ENCODE measurements at regions not wholly inside any gene's neighbourhood (a gene's known extent, or its start where the extent isn't known, plus 50 kb on each side); places are given as distances from the start of the nearest gene placed in this dataset.

DNA sequence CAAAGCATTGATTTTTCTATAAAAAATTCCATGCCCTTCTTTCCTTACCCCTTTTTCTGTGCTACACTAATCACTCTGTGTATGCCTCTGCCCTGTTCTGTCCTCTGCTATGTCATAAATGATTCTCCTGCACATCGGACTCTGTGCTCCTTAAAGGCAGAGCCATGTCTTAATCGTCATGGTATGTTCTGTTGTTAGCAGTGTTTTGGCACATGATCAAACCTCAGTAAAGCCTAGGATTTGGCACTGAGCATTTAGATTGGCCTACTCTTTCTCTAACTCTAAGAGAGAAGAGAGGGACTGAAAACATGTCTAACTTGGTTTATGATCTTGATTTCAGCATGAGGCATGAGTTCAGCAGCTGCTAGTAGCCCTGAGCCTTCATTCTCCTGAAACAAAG, 266.9 kb downstream of the AASDHPPT start:
- DNase-seq, result no peak

DNA sequence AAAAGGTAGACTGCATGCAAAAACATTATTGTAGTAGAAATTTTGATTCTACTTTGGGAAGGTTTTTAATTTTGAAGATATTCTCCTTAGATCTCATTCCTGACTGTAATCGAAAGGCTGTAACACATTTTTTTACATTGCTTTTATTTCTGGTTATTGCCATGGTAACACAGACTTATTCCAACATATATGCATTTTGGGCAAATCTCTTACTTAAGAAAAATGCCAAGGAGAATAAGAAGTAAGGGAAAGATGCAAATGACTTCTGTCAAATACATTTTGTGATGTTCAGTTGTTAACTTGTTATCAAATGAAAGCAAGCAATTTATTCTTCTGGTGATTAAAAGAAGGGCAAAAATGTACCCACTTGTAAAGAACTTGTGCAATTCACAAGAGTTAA, 267.5 kb downstream of the AASDHPPT start:
- no peak for DNase-seq

DNA sequence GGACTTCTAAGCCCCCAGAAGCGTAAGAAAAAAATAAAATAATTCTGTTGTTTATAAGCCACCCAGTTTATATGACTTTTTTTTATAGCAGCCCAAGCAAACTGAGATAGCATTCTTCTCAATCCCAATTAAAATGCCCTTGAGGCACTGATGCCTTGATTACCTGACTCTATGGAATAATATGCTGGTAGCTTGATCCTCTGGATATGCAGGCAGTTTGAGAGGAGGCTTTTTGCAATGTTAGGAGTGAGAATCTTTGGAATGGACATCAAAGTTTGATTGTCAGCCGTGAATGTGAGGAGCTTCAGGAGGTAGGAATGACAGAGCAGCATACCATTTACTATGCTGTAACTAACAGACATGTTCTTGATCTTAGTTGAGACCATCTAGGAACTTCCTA, 275.6 kb downstream of the AASDHPPT start:
- DNase-seq, result no peak

DNA sequence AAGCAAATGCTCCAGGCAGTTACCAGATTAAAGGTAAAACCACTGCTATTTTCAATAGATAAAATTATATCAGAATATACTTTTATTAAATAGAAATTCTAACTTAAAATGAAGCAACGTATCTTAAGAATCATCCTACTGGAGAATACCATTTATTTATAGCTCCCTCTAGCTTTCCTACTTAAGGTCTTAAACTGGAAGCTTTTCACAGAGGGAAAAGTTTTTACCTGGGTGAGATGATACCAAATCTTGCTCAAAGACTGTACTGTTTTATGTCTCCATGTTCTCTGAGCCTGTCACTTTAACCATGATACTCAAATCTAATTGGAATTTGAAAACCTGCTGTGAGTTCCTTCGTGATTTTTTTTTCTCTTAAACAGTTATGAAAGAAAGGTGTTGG, 291.8 kb downstream of the AASDHPPT start:
- DNase-seq, result no peak

DNA sequence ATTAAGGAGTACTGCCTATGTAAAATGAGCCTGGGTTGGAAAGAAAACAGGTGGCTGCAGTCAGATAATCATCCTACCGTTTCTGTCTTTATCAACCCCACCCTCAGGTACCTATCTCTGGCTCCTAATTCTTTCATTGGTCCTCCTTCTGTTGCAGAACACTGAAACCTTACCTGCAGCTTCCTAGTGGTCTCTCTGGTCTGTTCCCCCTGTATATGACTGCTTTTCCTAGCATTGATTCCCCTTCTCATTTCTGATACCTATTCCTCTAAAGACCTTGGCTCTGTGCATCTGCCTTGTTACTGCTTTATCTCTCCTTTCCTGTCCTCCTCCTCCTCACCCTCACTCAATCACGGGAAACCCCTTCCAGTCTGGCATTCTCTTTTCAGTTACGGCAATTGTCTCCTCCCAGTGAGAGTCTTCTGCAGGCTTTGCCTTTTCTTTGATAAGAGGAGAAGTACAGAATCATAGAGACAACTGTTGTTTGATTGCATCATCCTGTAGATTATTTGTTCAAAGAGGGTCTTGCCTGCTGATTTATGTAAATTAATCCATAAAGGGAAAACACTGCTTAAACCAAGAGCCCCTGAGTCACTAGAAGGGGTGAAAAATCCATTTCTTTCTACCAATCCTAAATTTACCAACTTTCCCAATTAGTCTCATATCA, 301.2 kb downstream of the AASDHPPT start:
- DNase-seq, result no peak

DNA sequence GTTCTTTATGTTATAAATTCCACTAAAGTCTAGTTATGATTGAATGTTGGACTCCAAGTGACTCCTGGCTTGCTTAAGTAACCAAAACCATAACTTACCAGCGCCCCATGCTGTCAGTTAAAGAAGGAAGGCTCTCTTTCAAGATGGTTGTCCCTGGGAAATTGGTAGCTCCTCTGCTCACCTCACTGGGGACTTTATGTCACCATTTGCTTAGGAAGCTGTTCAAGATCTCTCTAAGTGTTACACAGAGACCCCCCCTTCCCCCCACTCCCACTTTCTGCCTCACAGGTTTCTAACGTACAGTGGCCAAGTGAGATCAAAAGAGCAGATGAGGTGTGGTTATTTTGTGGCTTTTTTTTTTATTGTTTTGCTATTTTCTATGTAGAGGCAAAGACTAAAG, 301.8 kb downstream of the AASDHPPT start:
- DNase-seq, result no peak

DNA sequence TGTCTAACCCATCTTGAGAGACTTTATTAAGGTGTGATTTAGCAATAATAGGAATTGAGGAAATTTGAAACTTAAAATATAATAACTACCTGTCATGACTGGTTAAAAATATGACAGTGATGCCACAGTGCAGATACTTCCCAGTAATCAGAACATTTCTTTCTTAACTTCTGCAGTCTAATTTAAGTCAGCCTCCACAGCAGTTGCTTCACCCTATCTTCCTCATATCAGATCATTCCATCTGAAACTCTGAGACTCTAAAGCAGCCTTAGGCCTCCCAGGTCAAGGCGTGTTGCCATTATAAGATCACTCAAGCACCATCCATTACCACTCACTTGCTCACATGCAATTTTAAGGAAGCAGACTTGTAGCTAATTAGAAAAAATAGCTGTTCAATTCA, 302.2 kb downstream of the AASDHPPT start:
- no peak for DNase-seq

DNA sequence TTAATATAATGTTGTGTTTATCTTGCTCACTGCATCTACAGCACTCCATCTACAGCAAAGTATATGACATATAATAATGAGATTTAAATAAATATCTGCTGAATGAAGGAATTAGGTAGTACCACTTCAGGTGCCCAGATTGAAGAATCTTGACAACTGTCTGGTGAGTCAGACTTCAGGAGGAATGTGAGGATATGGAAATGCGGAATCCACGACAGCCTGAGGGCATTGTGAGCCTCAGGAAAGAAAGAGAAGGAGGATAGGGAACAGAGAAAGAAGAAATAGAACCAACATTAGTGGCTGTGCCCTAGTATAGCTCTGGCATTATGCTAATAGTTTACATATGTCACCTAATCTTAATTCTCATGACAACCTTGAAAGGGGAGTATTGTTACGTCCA, 304.4 kb downstream of the AASDHPPT start:
- DNase-seq, result no peak

DNA sequence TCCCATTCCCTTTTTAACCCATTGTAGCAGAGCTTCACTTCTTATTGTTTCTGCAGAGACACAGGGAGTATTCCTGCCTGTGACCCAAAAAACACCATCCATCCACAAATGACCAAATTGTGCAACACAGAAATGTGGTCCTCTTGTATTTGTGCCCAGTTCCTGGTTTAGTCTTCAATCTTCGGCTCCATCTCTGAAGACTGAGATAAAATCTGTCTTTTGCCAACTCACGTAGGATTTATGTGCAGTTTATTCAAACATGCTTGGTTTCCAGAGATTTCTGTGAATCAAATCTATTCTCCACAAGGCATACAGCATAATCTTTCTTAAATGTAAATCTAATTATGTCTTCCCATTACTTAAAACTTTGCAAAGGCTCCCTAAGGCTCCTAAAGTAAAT, 307.0 kb downstream of the AASDHPPT start:
- no peak for DNase-seq

DNA sequence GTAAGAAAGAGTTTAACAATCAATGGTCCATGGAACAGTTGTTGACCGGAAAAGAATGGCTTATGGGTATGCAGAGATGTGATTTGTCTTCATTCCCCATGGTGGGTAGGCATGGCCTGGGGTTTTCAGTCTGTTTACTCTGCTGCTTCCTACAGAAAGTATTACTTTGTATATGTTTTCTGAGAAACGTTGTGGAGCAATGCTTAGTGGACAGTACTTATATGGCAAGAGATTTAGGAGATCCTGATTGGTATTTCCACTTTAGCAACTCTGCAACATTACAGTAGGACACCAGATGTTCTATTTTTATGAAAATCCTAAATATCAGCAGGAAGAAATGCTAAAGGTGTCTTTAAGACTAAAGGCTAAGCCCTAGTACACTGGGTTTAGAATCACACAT, 309.1 kb downstream of the AASDHPPT start:
- no peak for DNase-seq

DNA sequence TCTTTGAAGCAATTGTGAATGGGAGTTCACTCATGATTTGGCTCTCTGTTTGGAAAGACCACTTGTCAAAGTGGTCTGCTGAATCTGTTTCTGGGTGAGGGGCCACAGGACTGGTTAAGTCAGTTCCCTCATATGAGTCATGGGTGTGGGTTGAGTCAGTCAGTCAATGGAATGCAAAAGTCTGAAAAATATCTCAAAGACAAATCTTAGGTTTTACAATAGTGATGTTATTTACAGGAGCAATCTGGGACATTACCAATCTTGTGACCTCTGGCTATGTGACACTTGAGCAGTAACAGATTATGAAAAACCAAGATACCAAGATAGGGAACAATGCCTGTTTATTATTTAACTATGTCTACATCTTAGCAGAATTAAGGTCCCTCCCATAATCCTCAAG, 311.6 kb downstream of the AASDHPPT start:
- no peak for DNase-seq

DNA sequence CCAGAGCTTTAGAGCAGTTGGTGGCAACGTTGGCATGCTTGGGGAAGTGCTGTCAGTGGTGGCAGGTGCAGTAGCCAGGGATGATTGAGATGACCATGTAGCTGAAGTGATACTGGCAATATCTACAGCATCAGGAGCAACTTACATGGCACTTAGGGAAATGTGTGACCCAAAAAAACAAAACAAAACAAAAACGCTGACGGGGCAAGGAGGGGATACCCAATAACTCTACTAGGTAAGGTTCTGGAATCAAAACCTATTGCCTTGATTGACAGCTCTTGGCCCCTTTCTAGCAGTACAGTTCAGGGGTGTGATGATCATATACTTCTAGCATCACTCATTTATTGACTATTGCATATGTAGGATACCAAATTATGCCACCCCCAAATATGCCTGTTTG, 312.6 kb downstream of the AASDHPPT start:
- no peak for DNase-seq

DNA sequence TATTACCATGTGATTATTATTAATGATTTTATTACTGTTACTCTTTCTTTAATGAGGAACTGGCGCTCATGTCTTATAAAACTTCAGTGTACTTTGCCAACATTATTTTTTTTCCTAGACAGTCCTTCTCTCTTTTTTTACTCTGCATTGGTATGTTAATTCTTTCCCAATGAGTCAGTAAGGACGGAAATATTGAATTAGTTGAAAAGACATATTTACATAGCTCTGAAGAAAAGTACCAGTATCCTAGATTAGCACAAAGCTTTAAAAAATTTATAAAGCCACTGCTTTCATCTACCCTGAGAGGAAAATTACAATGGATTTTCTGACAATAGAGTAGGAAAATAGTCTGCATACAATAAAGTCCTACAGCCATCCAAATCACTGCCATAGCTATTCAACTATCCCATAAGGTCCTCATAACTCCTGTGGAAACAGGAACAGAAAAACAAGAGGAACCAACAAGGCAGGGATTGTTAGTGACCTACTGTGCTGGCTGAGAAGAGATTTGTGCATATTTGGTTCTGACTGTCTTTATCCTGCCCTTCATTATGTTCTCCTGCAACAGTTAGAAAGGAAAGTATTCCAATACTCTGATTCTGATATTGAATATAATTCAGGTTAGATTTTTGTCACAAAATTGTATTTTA, 314.4 kb downstream of the AASDHPPT start:
- no peak for DNase-seq

DNA sequence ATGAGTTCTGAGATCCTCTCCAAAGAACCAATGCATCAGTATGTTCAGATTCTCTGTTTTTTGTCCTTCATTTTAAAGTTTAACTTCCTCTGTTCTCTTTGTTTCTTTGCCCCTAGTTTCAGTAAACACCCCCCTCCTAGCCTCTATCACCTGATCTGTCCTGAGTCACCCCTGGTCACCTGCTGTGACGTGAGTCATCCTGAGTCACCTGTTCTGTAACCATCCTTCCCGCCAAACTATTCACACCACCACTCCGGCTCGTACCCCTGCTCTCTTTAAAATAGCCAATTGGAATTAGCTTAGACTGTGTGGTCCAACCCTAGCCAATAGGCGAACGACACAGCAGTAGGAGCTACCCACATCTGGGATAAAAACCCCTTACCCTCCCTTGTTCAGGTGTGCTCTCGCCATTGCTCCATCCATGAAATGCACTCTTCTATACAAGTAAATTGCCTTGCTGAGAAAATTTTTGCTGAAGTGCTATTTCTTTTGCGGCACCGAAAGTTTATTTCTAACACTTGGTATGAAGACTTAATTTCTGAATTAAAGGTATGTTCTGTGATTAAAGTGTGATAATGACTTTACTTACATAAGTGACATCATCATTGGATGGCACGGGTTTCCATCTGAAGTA, 318.4 kb downstream of the AASDHPPT start:
- no peak for DNase-seq

DNA sequence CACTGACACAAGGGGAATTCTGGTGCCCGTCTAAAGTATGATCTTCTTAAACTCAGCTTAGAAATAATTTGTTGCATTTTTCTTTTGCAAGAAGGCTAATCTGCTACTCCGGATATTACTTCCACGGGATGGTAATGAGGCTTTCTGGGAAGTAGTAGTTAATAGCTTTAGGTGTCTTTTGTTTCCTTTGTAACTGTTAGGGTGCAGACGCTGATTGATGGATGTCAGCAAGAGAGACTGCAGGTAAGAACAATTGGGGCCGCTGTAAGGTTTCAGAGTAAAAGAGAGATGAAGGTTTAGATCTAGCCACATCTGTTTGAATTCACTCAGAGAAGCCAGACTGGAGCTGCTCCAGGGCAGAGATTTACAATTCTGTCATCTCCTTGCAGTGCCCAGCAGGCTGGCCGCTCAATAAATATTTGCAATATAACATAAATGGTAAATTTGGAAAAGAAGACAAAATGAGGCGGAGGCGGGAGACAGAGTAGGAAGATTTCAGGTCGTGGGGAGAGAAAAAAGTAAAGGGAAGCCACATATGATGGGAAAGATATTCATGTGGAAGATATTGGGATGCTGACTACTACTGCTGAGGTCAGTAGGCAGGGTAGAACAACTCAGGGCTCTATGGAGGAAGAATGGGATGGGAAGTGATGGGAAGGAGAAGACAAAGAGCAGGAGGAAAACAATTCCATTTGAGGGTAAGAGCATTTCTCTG, 320.5 kb downstream of the AASDHPPT start:
- DNase-seq, result no peak

DNA sequence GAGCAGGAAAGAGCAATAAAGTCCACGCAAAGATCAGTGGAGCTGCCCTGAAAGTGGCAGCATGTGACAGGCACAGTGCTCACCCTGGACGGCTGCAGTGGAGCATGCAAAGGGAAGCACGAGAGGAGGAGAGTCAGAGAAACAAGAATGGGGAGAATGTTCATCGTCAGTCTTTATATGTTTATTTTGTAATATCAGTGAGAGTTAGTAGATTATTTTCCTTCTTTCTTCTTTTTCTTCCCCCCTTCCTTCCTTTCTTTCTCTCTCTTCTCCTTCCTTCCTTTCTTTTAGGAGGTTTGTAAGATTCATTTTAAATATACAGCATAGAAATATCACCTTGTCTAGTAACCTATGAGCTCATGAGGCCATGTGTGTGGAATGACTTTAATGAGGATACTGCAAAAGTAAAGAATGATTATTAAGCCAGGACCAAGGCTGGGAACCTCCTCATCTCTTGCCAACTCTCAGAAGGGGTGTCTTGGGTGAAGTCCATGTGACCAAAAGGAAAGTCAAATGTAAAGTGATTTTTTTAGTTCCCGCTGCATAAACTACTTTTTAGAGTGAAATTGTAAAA, 321.1 kb downstream of the AASDHPPT start:
- no peak for DNase-seq

DNA sequence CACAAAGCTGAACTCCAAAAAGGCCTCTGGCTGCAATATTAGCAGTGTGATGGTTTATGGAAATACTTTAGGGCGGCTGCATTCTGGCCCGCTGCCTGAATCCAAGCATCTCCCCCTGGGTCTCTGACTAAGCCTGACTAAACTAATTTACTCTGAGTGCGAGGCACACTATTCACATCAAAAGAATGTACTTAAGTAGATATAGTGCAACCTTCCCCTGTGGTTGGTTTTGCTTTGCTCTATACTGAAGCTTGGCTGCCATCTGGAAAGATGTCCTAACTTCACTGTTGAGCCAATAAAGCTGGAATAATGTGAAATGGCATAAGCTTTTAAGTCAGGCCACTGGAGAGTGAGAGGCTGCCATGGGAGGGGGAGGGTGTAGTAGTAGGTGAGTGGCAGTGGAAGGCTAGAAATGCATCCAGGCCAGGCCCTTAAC, 321.6 kb downstream of the AASDHPPT start:
- peak; percentile 14 for DNase-seq

DNA sequence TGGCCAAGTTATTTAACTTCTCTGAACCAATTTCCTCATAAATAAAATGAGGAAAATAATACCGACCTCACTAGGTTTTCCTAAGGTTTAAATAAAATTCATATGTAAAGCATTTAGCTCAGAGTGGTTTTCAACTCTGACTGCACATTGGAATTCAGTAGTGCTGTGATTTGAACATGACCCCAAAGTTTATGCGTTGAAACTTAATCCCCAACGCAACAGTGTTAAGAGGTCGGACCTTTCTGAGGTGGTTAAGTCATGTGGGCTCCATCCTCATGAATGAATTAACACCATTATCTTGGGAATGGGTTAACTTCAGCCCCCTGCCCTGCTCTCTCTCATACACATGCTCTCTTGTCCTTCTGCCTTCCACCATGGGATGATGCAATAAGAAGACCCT, 322.2 kb downstream of the AASDHPPT start:
- DNase-seq, result no peak

DNA sequence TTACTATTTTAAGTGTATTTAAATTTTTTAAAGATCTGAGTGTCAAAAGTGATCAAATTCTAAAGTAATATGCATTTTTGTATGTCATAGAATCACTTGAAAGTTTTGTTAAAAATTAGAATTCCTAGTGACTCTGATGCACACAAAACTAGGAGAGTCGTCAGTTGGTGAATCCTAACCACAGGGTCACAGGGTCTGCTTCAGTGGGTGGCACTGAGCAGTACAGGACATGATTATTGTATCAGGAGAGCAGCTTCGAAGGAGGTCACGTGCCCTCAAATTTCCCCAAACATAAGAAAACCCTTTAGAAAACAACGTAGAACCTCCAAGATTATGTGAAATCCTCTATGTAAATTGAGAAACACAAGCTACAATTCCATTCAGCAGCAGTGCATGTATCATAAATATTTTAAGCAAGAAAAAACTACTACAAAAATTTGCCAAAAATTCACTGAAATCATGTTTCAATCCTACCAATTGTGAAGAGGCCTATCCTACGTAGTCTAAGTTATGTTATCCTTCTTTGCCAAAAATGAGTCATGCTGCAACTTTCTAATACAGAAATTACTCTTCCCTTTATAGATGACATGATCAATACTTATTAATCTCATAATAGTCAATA, 323.6 kb downstream of the AASDHPPT start:
- no peak for DNase-seq

DNA sequence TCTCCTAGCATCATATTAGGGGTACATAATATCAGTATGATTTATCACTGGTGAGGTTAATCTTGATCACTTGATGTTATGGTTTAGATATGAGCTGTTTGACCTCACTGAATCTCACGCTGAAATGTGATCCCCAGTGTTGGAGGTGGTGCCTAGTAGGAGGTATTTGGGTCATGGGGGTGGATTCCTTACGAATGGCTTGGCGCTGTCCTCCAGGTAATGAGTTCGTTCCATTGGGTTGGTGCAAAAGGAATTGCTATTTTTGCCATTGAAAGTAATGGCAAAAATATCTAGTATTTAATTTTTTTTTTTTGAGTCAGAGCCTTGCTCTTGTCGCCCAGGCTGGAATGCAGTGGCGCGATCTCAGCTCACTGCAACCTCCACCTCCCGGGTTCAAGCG, 326.3 kb downstream of the AASDHPPT start:
- DNase-seq, result no peak

DNA sequence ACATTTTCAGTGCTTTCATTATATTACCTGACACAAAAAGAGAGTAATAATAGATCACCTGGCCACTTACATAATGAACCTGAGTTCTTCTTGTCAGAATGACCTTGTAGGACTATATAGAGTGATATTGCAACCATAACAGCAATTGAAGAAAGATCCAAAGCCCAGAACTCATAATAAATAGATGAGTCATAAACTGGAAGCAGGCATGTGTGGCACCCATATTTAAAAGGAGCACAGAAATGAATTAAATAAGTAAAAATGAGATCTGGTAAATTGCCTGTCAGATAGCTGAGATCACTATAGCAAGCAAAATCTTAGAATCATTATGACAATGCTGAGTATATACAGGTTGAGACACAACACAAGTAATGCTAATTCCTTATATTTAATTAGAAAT, 331.8 kb downstream of the AASDHPPT start:
- DNase-seq, result no peak

DNA sequence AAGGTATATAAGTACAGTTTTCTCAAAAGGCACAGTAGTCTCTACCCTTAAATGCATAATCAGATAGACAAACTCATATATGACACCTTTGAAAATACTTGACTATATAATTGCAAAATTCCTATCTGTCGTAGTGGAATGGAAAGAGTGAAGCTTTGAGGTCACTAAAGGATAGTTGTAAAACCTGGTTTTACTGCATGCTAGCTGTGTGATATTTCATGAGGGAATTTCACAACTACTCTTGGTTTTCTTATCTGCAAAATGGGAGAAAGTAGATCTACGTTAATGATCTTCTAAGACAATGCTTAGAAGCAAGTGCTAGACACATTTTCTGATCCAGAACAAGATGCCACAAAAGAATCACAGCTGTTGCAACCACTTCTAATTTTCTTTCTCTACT, 332.2 kb downstream of the AASDHPPT start:
- no peak for DNase-seq

DNA sequence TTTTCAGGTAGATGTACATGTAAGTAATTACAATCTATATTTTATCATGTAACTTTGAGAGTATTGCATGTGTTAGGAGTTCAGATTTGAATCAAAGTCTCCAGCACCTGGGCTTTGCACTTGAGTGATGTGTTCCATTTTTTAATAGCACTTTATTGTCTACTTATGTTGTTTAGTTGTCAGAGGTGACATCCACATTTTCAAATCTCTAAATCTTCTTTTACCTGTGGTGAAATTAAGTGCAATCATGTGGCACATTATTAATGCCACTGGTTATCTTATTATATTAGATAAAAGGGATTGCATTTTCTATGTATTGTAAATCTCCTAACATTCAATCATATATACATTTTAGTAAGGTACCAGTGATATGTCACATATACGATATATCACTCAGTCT, 333.4 kb downstream of the AASDHPPT start:
- no peak for DNase-seq
